ENCODE measurements at regions not wholly inside any gene's neighbourhood (a gene's known extent, or its start where the extent isn't known, plus 50 kb on each side); places are given as distances from the start of the nearest gene placed in this dataset.

GRCh38 chr2:17441790-17442189 is 76.5 kb downstream of the RAD51AP2 start:
- TF ChIP-seq POLR2AphosphoS5 (IDR thresholded peaks at IDR 0.05; ENCODE audit: insufficient read depth in 1 of 2, low read depth in 1 of 2) (no peak), POLR2A (IDR thresholded peaks at IDR 0.05) (no peak)
- TF ChIP-seq, protein P1, sequence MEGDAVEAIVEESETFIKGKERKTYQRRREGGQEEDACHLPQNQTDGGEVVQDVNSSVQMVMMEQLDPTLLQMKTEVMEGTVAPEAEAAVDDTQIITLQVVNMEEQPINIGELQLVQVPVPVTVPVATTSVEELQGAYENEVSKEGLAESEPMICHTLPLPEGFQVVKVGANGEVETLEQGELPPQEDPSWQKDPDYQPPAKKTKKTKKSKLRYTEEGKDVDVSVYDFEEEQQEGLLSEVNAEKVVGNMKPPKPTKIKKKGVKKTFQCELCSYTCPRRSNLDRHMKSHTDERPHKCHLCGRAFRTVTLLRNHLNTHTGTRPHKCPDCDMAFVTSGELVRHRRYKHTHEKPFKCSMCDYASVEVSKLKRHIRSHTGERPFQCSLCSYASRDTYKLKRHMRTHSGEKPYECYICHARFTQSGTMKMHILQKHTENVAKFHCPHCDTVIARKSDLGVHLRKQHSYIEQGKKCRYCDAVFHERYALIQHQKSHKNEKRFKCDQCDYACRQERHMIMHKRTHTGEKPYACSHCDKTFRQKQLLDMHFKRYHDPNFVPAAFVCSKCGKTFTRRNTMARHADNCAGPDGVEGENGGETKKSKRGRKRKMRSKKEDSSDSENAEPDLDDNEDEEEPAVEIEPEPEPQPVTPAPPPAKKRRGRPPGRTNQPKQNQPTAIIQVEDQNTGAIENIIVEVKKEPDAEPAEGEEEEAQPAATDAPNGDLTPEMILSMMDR (IDR thresholded peaks at IDR 0.05) = no peak
- no peaks in the 10 kb centered on the region for H3K9me3 ChIP-seq
- intact Hi-C loops (cut with DNase I) = no loop called here
- H3K27ac ChIP-seq = no peak overlapping the region
- no peaks in the 10 kb centered on the region for H3K36me3 ChIP-seq
- no peak for DNase-seq (ENCODE audit: extremely low spot score in 2 of 2)
- H3K4me3 ChIP-seq = no peak overlapping the region
- H3K4me1 ChIP-seq = no peaks in the 10 kb centered on the region
- H3K27me3 ChIP-seq = no peaks in the 10 kb centered on the region

DNA sequence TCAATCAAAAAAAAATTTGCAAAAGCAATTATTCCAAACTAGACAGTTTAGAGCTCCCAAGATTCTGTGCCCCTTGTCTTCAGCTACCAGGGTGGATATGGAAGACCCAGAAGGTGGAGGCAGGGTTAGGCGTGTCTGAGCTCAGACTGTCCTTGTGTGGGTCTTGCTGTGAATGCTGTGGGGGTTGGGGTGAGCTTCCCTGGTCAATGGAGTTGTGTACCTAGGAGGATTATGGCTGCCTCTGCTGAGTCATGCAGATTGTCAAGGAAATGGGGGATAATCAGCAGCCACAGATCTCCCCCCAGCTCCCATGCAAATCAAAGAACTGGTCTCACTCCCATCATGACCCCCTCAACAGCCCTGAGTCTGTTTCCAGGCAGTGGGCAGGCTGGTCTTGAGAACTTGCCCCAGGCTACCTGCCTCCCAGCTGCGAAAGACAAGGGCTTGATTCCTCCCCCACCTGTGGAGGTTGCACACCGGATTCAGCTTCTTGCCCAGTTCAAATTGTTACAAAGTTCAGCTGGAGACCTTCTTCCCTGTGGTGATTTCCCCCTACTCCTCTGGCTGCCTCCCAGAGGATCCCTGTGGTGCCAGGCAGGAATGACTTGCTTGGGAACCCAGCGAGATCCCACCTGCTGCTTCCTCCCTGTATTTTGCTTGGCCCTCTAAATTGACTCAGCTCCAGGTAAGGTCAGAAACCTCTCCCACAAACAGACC is 77.0 kb downstream of the RAD51AP2 start:
- Histone ChIP-seq H3K4me1 (no peaks in the 10 kb centered on the region), H3K27ac (no peak overlapping the region), H3K4me3 (no peak overlapping the region), H3K36me3 (no peaks in the 10 kb centered on the region), H3K27me3 (no peaks in the 10 kb centered on the region), H3K9me3 (no peaks in the 10 kb centered on the region)
- TF ChIP-seq POLR2AphosphoS5 (IDR thresholded peaks at IDR 0.05; ENCODE audit: insufficient read depth in 1 of 2, low read depth in 1 of 2) (no peak), POLR2A (IDR thresholded peaks at IDR 0.05) (no peak)
- TF ChIP-seq, protein P1 (IDR thresholded peaks at IDR 0.05) = no peak
- intact Hi-C loops (cut with DNase I) = no loop called here
- no peak for DNase-seq (ENCODE audit: extremely low spot score in 2 of 2)

DNA sequence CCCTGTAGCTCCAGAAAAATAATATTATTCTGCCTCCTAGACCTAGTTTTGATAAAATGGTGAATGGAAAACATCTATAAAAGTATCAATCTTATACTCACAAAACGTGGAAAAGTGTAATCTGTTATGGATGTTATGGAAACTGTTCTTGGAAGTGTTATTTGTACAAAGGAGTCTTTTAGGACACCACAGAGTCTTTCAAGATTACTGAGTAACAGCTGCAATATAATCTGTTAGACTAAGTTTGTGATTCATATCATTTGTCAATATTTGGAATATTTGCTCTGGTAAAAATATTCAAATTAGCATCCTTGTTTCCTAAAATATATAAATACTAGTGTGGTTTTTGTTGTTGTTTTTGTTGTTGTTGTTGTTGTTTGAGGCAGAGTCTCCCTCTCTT is 87.9 kb downstream of the RAD51AP2 start:
- TF ChIP-seq, protein P1 (IDR thresholded peaks at IDR 0.05) = no peak
- TF ChIP-seq POLR2AphosphoS5 (IDR thresholded peaks at IDR 0.05; ENCODE audit: insufficient read depth in 1 of 2, low read depth in 1 of 2) = no peak
- TF ChIP-seq POLR2A (IDR thresholded peaks at IDR 0.05) = no peak
- H3K4me3 ChIP-seq = no peak overlapping the region
- no peak overlapping the region for H3K27ac ChIP-seq
- H3K27me3 ChIP-seq = no peaks in the 10 kb centered on the region
- H3K4me1 ChIP-seq = no peaks in the 10 kb centered on the region
- H3K9me3 ChIP-seq = no peaks in the 10 kb centered on the region
- intact Hi-C loops (cut with DNase I) = no loop called here
- no peaks in the 10 kb centered on the region for H3K36me3 ChIP-seq
- DNase-seq (ENCODE audit: extremely low spot score in 2 of 2) = no peak

GRCh38 chr2:17429130-17429529 is 89.1 kb downstream of the RAD51AP2 start:
- Histone ChIP-seq H3K4me3 (no peak overlapping the region), H3K27ac (no peak overlapping the region), H3K9me3 (no peaks in the 10 kb centered on the region), H3K27me3 (no peaks in the 10 kb centered on the region), H3K36me3 (no peaks in the 10 kb centered on the region), H3K4me1 (no peaks in the 10 kb centered on the region)
- intact Hi-C loops (cut with DNase I) = no loop called here
- no peak for DNase-seq (ENCODE audit: extremely low spot score in 2 of 2)
- TF ChIP-seq POLR2AphosphoS5 (IDR thresholded peaks at IDR 0.05; ENCODE audit: insufficient read depth in 1 of 2, low read depth in 1 of 2) (no peak), POLR2A (IDR thresholded peaks at IDR 0.05) (no peak)
- TF ChIP-seq, protein P1 (IDR thresholded peaks at IDR 0.05) = no peak

DNA sequence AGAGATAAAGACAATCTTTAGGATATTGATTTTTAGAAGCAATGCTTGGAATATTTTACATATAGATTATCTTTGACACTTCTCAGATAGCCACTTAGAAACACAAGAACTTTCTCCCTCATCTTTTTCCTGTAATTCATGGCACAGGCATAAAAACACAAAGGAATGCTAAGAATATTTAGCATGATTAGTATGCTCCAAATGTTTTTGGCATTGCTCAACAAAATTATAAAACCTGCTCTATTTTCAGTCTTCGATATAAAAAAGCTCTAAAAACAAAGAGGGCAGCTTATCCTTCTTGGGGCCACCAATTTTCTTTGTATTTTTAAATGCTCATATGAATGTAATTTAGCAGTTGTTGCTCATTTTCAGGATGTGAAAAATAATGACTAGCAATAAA is 90.8 kb downstream of the RAD51AP2 start:
- Histone ChIP-seq H3K9me3 (no peaks in the 10 kb centered on the region), H3K4me1 (no peaks in the 10 kb centered on the region), H3K27ac (no peak overlapping the region), H3K4me3 (no peak overlapping the region), H3K36me3 (no peaks in the 10 kb centered on the region), H3K27me3 (no peaks in the 10 kb centered on the region)
- no peak for DNase-seq (ENCODE audit: extremely low spot score in 2 of 2)
- TF ChIP-seq POLR2AphosphoS5 (IDR thresholded peaks at IDR 0.05; ENCODE audit: insufficient read depth in 1 of 2, low read depth in 1 of 2) = no peak
- TF ChIP-seq, protein P1 (IDR thresholded peaks at IDR 0.05) = no peak
- no peak for TF ChIP-seq POLR2A (IDR thresholded peaks at IDR 0.05)
- intact Hi-C loops (cut with DNase I) = no loop called here
